Cardiac fibroblast (primary cell): ENCODE measurements at regions not wholly inside any gene's neighbourhood (a gene's known extent, or its start where the extent isn't known, plus 50 kb on each side); places are given as distances from the start of the nearest gene placed in this dataset.

Experiments used
- DNase-seq, 2 donors: peaks; one replicate each; pipeline versions ENCODE4 v3.0.0 to v3.0.0-alpha.2; 2010; ENCODE audit warnings: low read depth in 2 of 2
- H3K4me3 ChIP-seq, 2 donors: replicated peaks in 1 of 2; 1 replicate in 1 of 2; 2 replicates in 1 of 2; pipeline ENCODE4 v1.5.1; 2011; ENCODE audit warnings: low read depth in 2 of 2, low read length in 2 of 2, mild to moderate bottlenecking in 2 of 2, moderate library complexity in 1 of 2
- CTCF ChIP-seq: IDR thresholded peaks from one replicate; pipeline ENCODE4 v1.5.1; 2011; ENCODE audit warnings: low read depth, mild to moderate bottlenecking, low read length, inconsistent platforms

- DNase-seq, result no peak
- TF ChIP-seq CTCF, result no peak
These were observed 157.6 kb upstream of the CCNH start for GRCh38 chr5:87570366-87570765.

GRCh38 chr5:87562068-87562467 lies 149.3 kb upstream of the CCNH start:
- no peak for DNase-seq
- no peak for TF ChIP-seq CTCF
- no peak overlapping the region for H3K4me3 ChIP-seq

More at GRCh38 chr5:87570366-87570765, 157.6 kb upstream of the CCNH start:
- no peak overlapping the region for H3K4me3 ChIP-seq

- no peak for DNase-seq
- TF ChIP-seq CTCF, result no peak
- no peak overlapping the region for H3K4me3 ChIP-seq
These were observed 147.8 kb upstream of the CCNH start for GRCh38 chr5:87560528-87560927.

- no peak overlapping the region for H3K4me3 ChIP-seq
- no peak for DNase-seq
- no peak for TF ChIP-seq CTCF
These were observed 139.2 kb upstream of the CCNH start for GRCh38 chr5:87551911-87552310.

- no peak overlapping the region for H3K4me3 ChIP-seq
- no peak for DNase-seq
- no peak for TF ChIP-seq CTCF
These were observed 128.9 kb upstream of the CCNH start for GRCh38 chr5:87541676-87542075.

GRCh38 chr5:87541033-87541432 lies 128.3 kb upstream of the CCNH start:
- DNase-seq, result peak; percentile 67 to 72
- no peak for TF ChIP-seq CTCF
- H3K4me3 ChIP-seq, result no peak overlapping the region

- TF ChIP-seq CTCF, result no peak
- no peak for DNase-seq
- H3K4me3 ChIP-seq, result no peak overlapping the region
These were observed 127.1 kb upstream of the CCNH start for GRCh38 chr5:87539839-87540238.
